Heart right ventricle (tissue), 16 donors: ENCODE measurements at regions not wholly inside any gene's neighbourhood (a gene's known extent, or its start where the extent isn't known, plus 50 kb on each side); places are given as distances from the start of the nearest gene placed in this dataset.

Experiments
- ATAC-seq, 8 donors: fragments of 200-7000 bp; cut with Tn5 transposase; one replicate each; pipeline ENCODE4 v1.9.1; 2020; ENCODE audit warnings: mild to moderate bottlenecking in 8 of 8, moderate library complexity in 8 of 8, moderate number of reproducible peaks in 1 of 8
- DNase-seq, 2 donors: peaks; one replicate each; pipeline ENCODE4 v3.0.0-alpha.2; 2020
- H3K27ac ChIP-seq, 10 donors: fragments of 200-600 bp; sonication (generic) in 2 of 10; one replicate each; pipeline versions ENCODE4 v1.5.0 to v1.8.0; 2020 to 2022; ENCODE audit warnings: mild to moderate bottlenecking in 3 of 10
- H3K27me3 ChIP-seq, 7 donors: fragments of 200-600 bp; one replicate each; pipeline ENCODE4 v1.8.0; 2021 to 2022; ENCODE audit warnings: mild to moderate bottlenecking in 2 of 7
- H3K36me3 ChIP-seq, 9 donors: fragments of 200-600 bp; sonication (generic) in 1 of 9; one replicate each; pipeline versions ENCODE4 v1.5.0 to v1.8.0; 2020 to 2022; ENCODE audit warnings: mild to moderate bottlenecking in 2 of 9
- H3K4me1 ChIP-seq, 9 donors: fragments of 200-600 bp; sonication (generic) in 1 of 9; one replicate each; pipeline versions ENCODE4 v1.5.0 to v1.8.0; 2020 to 2022; ENCODE audit warnings: mild to moderate bottlenecking in 4 of 9
- H3K4me3 ChIP-seq, 10 donors: fragments of 200-600 bp; sonication (generic) in 2 of 10; one replicate each; pipeline versions ENCODE4 v1.5.0 to v1.8.0; 2020 to 2022; ENCODE audit warnings: mild to moderate bottlenecking in 7 of 10, moderate library complexity in 2 of 10
- H3K9me3 ChIP-seq, 11 donors: fragments of 200-600 bp in 10 of 11; sonication (generic) in 2 of 11; one replicate each; pipeline versions ENCODE4 v1.5.0 to v1.8.0; 2013 to 2022; ENCODE audit warnings: mild to moderate bottlenecking in 2 of 11, control low read depth in 1 of 11, moderate library complexity in 1 of 11
- WGBS, 2 donors: extraction: QIAGEN DNeasy Blood & Tissue Kit; methylation state at CpG; one replicate each; pipeline ENCODE4 v1.1.7; 2013; ENCODE audit warnings: inconsistent platforms in 1 of 2; 5-methylcytosine and 5-hydroxymethylcytosine counted together
- intact Hi-C, 10 donors: fragments of 100-400 bp; cut with DNase I; formaldehyde crosslinking; loops; one replicate each; pipeline versions ENCODE4 v1.11.1 to v1.14.2; 2022
- TF ChIP-seq, protein P1 (sequence below), 9 donors: fragments of 200-600 bp; sonication (generic) in 2 of 9; IDR thresholded peaks; one replicate each; pipeline versions ENCODE4 v1.5.0 to v1.8.0; 2021 to 2022; ENCODE audit warnings: antibody characterized with exemption in 9 of 9, mild to moderate bottlenecking in 5 of 9, moderate library complexity in 1 of 9
- donor health status: Arrhythmogenic right ventricular cardiomyopathy.
- donor health status: ischemic (EF 13 %, LVEDD 7.1; RV severe dilation, severe dysfunction).
- donor health status: healthy with polysubstance abuse.
- donor health status: DM: no; HTN: yes; CAD: no.
- donor health status: DM: no; HTN: no; CAD: no.
- donor health status: ischemic (EF 25% LVEDD 6.9; RV normal size, moderate dysfunction).
- donor health status: ischemic (EF 25% LVEDD 5.7; RV mildly dilated, moderate dysfunction).
- donor health status: healthy.
- donor health status: DM: yes; HTN: yes; CAD: no.
- donor health status: Ischemic cardiomyopathy.
- donor health status: ischemic (EF 35%, LVEDD 5.7; RV mildly dilated, moderate dysfunction).
- donor health status: nonischemic (EF 11% LVEDD 7.7; RV severe dilation, severe dysfunction).
- donor health status: DM: yes; HTN: yes; CAD: no.
- donor health status: PGD.
- donor health status: ischemic (EF 29% LVEDD 5.4; RV normal size, mild dysfunction).
- donor health status: nonischemic (EF 23%, LVEDD 6.1; RV moderate dilation, normal function).

DNA sequence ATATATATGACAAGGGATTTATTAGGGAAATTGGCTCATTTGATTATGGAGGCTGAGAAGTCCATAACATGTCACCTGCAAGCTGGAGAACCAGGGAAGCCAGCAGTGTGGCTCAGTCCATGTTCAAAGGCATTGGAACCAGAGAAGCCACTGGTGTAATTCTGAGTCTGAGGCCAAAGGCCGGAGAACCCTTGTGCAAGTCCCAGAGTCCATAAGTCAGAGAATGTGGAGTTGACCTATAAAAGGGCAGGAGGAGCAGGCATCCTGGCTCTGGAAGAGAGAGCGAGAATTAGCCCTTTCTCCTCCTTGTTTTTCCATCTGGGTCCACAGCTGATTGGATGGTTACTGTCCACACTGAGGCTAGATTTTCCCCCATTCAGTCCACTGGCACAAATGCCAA lies 319.8 kb downstream of the IGSF11 start:
- Histone ChIP-seq H3K27me3 (no peaks in the 10 kb centered on the region), H3K36me3 (no peaks in the 10 kb centered on the region), H3K4me3 (no peak overlapping the region), H3K27ac (no peak overlapping the region), H3K9me3 (peaks cover 0 to 11% (median 4%) of the 10 kb centered on the region in 11 donors), H3K4me1 (no peaks in the 10 kb centered on the region)
- TF ChIP-seq, protein P1, sequence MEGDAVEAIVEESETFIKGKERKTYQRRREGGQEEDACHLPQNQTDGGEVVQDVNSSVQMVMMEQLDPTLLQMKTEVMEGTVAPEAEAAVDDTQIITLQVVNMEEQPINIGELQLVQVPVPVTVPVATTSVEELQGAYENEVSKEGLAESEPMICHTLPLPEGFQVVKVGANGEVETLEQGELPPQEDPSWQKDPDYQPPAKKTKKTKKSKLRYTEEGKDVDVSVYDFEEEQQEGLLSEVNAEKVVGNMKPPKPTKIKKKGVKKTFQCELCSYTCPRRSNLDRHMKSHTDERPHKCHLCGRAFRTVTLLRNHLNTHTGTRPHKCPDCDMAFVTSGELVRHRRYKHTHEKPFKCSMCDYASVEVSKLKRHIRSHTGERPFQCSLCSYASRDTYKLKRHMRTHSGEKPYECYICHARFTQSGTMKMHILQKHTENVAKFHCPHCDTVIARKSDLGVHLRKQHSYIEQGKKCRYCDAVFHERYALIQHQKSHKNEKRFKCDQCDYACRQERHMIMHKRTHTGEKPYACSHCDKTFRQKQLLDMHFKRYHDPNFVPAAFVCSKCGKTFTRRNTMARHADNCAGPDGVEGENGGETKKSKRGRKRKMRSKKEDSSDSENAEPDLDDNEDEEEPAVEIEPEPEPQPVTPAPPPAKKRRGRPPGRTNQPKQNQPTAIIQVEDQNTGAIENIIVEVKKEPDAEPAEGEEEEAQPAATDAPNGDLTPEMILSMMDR (IDR thresholded peaks at IDR 0.05) = no peak
- intact Hi-C loops = no loop called here
- 91 to 94% methylated on average over 2 of the region's 2 CpGs for WGBS, 2 donors
- ATAC-seq (no peak), DNase-seq (no peak)

- Histone ChIP-seq H3K27me3 (peaks cover 0 to 3% (median 0%) of the 10 kb centered on the region in 7 donors), H3K27ac (no peak overlapping the region), H3K4me3 (no peak overlapping the region), H3K4me1 (no peaks in the 10 kb centered on the region), H3K9me3 (no peaks in the 10 kb centered on the region), H3K36me3 (no peaks in the 10 kb centered on the region)
- no peak for ATAC-seq
- DNase-seq = no peak
- 79 to 83% methylated on average over 3 of the region's 3 CpGs for WGBS, 2 donors
- intact Hi-C loops = no loop called here
- TF ChIP-seq, protein P1 (IDR thresholded peaks at IDR 0.05) = no peak
These were observed 305.1 kb downstream of the IGSF11 start for GRCh38 chr3:118729546-118729945.

GRCh38 chr3:118734664-118735063 lies 300.0 kb downstream of the IGSF11 start:
- no peak for ATAC-seq
- intact Hi-C loops = no loop called here
- Histone ChIP-seq H3K4me1 (no peaks in the 10 kb centered on the region), H3K27me3 (peaks cover 0 to 6% (median 0%) of the 10 kb centered on the region in 7 donors), H3K36me3 (no peaks in the 10 kb centered on the region), H3K27ac (no peak overlapping the region), H3K9me3 (peaks cover 0 to 6% (median 0%) of the 10 kb centered on the region in 11 donors), H3K4me3 (no peak overlapping the region)
- no peak for DNase-seq
- 65 to 67% methylated on average over 2 of the region's 2 CpGs for WGBS, 2 donors
- TF ChIP-seq, protein P1 (IDR thresholded peaks at IDR 0.05) = no peak

DNA sequence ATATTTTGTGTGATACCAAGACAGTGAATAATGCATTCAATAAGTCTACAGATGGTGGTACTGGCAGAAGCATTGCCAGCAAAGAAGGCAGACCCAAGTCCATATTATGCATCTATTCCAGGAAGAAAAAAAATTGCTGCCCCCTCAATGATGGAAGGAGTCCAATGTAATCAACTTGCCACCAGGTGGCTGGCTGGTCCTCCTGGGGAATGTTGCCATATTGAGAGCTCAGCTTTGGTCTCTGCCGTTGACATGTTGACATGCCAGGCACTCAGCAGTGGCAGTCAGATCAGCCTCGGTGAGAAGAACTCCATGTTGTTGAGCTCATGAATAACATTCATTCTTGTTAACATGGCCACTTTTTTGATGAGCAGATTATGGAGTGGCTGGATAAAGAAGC lies 298.5 kb downstream of the IGSF11 start:
- WGBS, 2 donors = 54 to 61% methylated on average over 2 of the region's 2 CpGs
- Histone ChIP-seq H3K27me3 (peaks cover 0 to 6% (median 0%) of the 10 kb centered on the region in 7 donors), H3K4me3 (no peak overlapping the region), H3K9me3 (peaks cover 0 to 14% (median 0%) of the 10 kb centered on the region in 11 donors), H3K27ac (no peak overlapping the region), H3K4me1 (no peaks in the 10 kb centered on the region), H3K36me3 (no peaks in the 10 kb centered on the region)
- TF ChIP-seq, protein P1 (IDR thresholded peaks at IDR 0.05) = no peak
- DNase-seq (no peak), ATAC-seq (no peak)
- intact Hi-C loops = no loop called here
